AG08395 (cell line): ENCODE measurements at regions not wholly inside any gene's neighbourhood (a gene's known extent, or its start where the extent isn't known, plus 50 kb on each side); places are given as distances from the start of the nearest gene placed in this dataset.
"Not testable (repeated sequence)": the region's sequence is repeated elsewhere in the genome, so short reads cannot be mapped to it uniquely, and the experiment has no call there.

Experiments used
- DNase-seq: peaks from one replicate; pipeline ENCODE4 v3.0.0; 2012; ENCODE audit warnings: mixed read lengths, low spot score

DNA sequence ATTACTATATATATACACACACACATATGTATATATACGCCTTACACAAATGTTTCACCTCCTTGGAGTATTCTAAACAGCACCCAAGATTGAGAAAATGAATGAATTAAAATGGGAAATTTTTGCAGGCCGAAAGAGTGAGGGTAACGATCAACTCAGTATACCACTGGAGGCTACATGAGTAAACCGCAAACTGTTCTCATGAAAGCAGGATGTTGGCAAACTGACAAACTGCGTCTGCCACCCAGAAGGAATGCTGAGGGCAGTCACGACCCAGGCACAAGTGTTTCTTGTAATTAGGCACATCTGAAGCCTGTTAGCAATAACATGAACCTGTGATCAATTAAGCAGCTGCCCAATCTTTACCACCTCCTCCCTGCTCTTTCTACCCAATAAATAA is 666.5 kb downstream of the TDRD15 start:
- DNase-seq = not testable (repeated sequence)

- no peak for DNase-seq
Observed at GRCh38 chr2:21792571-21792970, 668.8 kb downstream of the TDRD15 start.

DNA sequence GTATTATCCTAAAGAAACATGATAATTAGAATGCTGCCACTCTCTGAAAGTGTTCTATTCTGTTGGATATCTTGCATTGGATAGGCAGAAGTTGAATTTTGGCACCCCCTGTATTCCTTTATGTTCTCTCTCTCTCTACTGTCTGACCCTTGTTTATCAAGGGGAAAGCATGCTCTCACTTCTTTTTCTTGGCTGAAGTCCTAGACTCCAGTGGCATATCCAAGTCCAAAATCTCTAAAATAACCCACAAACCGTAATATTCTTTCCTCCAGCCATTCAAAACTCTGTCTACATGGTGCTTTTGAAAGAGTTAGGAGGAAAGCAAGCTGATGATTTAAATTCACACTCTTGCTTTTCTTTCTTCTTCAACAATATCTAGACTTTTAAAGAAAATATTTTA is 669.7 kb downstream of the TDRD15 start:
- no peak for DNase-seq

- no peak for DNase-seq
Observed at GRCh38 chr2:21794611-21795010, 670.8 kb downstream of the TDRD15 start.

- DNase-seq = no peak
Observed at GRCh38 chr2:21800356-21800755, 676.6 kb downstream of the TDRD15 start.

DNA sequence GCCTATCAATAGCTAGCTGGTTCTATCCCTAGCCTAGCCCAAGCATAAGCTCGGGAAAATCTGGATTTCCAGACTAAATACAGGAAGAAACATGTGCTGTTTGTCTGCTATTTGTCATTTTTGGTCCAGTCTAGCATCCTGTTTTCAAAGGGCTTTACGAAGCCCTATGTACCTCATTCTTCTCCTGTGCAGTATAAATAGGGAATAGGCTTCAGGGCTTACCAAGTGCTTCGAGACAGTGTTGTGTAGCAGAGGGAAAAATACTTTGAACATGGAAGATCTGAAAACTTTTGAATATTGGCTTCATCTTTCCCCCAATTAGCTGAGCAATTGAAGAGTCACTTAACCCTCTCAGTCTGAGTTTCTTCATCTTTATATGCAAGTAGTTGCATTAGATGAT is 679.8 kb downstream of the TDRD15 start:
- DNase-seq = no peak

DNA sequence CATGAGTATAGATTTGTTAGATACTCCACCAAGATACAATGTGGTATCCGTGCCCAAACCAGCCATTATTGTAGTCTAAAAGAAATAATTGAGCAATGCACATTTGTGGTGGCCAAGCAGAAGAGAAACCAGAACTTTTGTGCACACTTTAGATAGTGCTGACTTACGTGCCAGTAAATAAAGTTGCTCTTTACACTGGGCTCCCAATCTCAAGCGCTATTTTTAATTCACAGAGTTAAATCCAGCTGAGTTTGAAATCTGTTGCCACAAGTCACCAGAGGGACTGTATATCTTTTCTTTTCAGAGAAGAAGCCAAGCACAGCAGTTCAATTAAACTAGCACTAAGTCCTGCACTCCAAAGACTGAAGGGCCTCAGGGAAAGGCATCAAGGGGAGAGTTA is 680.4 kb downstream of the TDRD15 start:
- DNase-seq = no peak

DNA sequence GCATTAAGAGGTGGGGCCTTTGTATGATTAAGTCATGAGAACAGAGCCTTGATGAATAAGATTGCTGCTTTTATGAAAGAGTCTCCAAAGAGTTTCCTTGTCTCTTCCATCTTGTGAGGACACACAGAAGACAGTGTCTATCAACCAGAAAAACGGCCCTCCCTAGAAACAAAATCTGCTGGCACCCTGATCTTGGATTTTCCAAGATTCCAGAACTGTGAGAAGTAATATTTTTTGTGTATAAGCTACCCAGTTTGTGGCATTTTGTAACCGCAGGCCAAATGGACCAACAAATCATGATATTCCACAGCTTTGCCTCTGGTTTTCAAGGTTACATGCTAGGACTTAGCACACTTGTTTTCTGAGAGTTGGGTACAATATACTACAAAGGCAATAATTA is 687.8 kb downstream of the TDRD15 start:
- DNase-seq = no peak

- no peak for DNase-seq
Observed at GRCh38 chr2:21812766-21813165, 689.0 kb downstream of the TDRD15 start.

GRCh38 chr2:21814588-21815149 is 690.9 kb downstream of the TDRD15 start:
- no peak for DNase-seq

- DNase-seq = no peak
Observed at GRCh38 chr2:21818212-21818795, 694.5 kb downstream of the TDRD15 start.

DNA sequence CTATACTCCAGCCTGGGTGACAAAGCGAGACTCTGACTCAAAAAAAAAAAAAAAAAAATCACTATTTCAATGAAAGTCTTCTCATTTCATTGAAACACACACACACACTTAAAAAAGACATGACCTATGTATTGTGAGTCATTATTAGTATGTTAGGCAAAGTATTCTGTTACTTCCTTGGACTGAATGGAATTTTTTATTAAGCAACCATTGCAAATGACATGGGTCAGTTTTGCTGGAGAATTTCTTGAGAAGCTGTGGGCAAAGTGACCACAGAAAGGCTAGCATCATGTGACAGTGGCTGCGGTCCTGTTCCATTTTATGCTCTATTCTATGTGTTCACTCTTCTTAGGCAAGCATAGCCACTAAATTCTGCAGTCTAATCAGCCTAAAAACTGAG is 695.7 kb downstream of the TDRD15 start:
- DNase-seq = no peak

DNA sequence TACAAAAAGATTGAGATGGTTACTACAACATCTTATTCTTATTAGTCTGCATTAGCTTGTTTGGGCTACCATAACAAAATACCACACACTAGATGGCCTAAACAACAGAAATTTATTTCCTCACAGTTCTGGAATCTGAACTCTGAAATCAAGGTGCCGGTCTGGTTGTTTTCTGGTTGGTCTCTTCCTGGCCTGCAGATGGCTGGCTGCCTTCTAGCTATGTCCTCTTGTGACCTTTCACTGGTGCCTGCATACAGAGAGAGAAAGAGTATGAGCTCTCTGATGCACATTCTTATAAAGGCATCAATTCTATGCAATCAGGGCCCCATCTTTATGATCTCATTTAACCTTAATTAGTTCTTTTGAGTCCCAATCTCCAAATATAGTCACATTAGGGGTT is 696.5 kb downstream of the TDRD15 start:
- no peak for DNase-seq

DNA sequence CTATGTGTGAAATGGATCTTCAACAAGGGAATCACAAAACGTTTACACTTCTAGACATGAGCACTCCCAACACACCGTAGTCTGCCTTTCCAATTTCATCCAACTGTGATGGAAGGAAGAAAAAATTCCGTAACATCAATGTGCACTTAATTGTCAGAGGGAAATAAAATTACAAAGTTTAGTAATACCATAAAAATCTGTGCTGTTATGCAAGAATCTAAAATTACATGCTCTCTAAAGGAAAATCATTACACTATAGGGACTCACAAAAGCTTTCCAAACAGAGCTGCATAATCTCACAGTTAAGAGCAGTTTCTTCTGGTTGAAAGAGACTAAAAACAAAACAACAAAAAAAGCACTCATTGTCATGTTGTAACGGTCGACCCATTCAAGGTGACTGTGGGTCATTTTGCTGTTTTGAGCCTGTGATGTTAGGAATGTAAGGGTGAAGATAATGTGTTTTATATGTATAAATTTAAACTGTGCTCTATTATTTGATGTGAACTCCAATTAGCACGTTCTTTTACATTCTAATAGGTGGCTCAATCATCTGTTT is 698.0 kb downstream of the TDRD15 start:
- no peak for DNase-seq

GRCh38 chr2:21822505-21822904 is 698.7 kb downstream of the TDRD15 start:
- DNase-seq = no peak

DNA sequence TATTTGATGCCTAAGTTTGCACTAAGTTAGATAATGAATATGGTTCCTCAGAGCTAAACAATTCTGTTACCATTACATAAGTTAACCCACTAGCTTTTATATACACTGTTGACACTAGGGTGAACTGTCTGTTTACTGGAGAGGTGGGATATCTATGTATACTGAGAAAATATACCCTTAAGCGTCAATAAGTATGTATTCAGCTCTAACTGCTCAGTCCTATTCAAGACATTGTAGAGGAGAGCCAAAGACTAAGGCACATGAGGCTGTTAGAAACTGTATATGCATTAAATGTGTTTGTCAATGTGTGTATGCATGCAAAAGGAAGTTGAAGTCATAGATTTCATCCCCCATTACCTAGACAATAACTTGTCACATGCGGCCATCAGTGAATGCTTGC is 710.0 kb downstream of the TDRD15 start:
- DNase-seq = no peak

DNA sequence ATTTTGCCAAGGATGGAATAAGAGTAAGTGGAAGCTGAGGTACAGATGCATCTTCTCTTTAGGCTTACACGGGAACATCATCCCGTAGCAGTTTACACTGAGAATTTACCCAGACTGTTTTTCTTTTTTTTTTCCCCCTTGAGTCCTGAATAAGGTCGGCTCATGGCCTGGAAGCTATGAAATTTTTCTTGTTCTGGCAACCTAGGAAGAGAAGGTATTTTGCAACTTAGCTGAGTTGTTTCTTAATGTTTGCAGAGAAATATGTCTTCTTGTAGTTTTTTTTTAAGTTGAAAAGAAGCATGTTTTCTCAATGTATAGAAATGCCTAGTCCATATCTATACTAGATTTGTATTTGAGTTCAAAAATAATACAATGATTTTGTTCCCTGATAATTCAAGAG is 712.5 kb downstream of the TDRD15 start:
- DNase-seq = no peak

GRCh38 chr2:21836719-21837118 is 713.0 kb downstream of the TDRD15 start:
- no peak for DNase-seq

GRCh38 chr2:21837168-21837960 is 713.6 kb downstream of the TDRD15 start:
- no peak for DNase-seq

GRCh38 chr2:21841341-21841740 is 717.6 kb downstream of the TDRD15 start:
- DNase-seq = no peak

- DNase-seq = not testable (repeated sequence)
Observed at GRCh38 chr2:21850367-21850766, 726.6 kb downstream of the TDRD15 start.

- no peak for DNase-seq
Observed at GRCh38 chr2:21854938-21855337, 731.2 kb downstream of the TDRD15 start.

DNA sequence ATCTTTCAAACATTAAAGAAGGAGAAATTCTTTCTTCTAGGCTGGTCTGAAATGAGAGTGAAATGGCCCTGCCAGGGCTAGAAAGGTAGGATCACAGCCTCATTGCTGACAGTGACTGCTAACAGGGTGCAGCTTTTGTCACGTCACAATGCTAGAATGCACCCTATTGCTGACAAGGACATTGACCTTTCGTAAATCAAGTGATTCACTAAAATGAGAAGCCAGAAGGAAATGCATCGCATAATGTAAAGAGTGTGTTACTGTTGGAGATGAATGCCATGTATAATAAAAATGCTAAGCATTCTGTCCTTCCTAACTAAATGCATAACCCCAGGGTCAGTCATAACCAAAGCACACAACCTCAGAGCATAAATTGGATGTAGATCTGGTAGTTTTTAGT is 732.9 kb downstream of the TDRD15 start:
- no peak for DNase-seq
